ENCODE measurements at regions not wholly inside any gene's neighbourhood (a gene's known extent, or its start where the extent isn't known, plus 50 kb on each side); places are given as distances from the start of the nearest gene placed in this dataset.

GRCh38 chr13:40002016-40002415 is 346.6 kb downstream of the COG6 start:
- no peak overlapping the region for H3K4me3 ChIP-seq (ENCODE audit: low read depth, low read length, poor library complexity, severe bottlenecking)
- no peak for TF ChIP-seq EZH2 (IDR thresholded peaks at IDR 0.05; ENCODE audit: borderline replicate concordance, low read length)
- TF ChIP-seq CTCF (IDR thresholded peaks at IDR 0.05; ENCODE audit: low read length): no peak
- no peaks in the 10 kb centered on the region for H4K20me1 ChIP-seq (ENCODE audit: insufficient read depth, low read length)
- H3K9me2 ChIP-seq (ENCODE audit: low read depth, low read length): no peaks in the 10 kb centered on the region
- H3K4me2 ChIP-seq (ENCODE audit: low read length): no peak overlapping the region
- H2AFZ ChIP-seq (ENCODE audit: low read length): no peak overlapping the region
- H3K27me3 ChIP-seq (ENCODE audit: insufficient read depth, low read length): no peaks in the 10 kb centered on the region
- H3K9me3 ChIP-seq (ENCODE audit: low read length): no peaks in the 10 kb centered on the region
- no peaks in the 10 kb centered on the region; the same call in 1 of the 2 replicates for H3K36me3 ChIP-seq (ENCODE audit: insufficient read depth, low read length)
- H3K9ac ChIP-seq (ENCODE audit: low read length): no peak overlapping the region
- no peak overlapping the region for H3K27ac ChIP-seq (ENCODE audit: low read depth, low read length, poor library complexity, severe bottlenecking)
- no peaks in the 10 kb centered on the region for H3F3A ChIP-seq (ENCODE audit: insufficient read depth, low read length)
- no peaks in the 10 kb centered on the region for H3K79me2 ChIP-seq (ENCODE audit: insufficient read depth, low read length)
- H3K4me1 ChIP-seq (ENCODE audit: insufficient read depth, low read length, severe bottlenecking): peaks cover 3% of the 10 kb centered on the region

GRCh38 chr13:40013554-40013953 is 358.1 kb downstream of the COG6 start:
- Histone ChIP-seq H4K20me1 (ENCODE audit: insufficient read depth, low read length) (no peaks in the 10 kb centered on the region), H3F3A (ENCODE audit: insufficient read depth, low read length) (no peaks in the 10 kb centered on the region), H3K79me2 (ENCODE audit: insufficient read depth, low read length) (no peaks in the 10 kb centered on the region), H3K36me3 (ENCODE audit: insufficient read depth, low read length) (no peaks in the 10 kb centered on the region), H3K27ac (ENCODE audit: low read depth, low read length, poor library complexity, severe bottlenecking) (no peak overlapping the region), H3K9me3 (ENCODE audit: low read length) (no peaks in the 10 kb centered on the region), H3K4me3 (ENCODE audit: low read depth, low read length, poor library complexity, severe bottlenecking) (no peak overlapping the region), H3K27me3 (ENCODE audit: insufficient read depth, low read length) (no peaks in the 10 kb centered on the region), H3K4me2 (ENCODE audit: low read length) (no peak overlapping the region), H3K9me2 (ENCODE audit: low read depth, low read length) (no peaks in the 10 kb centered on the region), H3K9ac (ENCODE audit: low read length) (no peak overlapping the region), H2AFZ (ENCODE audit: low read length) (0 out of 2 replicates have a peak overlapping the region, but pooled peaks have one; percentile 42), H3K4me1 (ENCODE audit: insufficient read depth, low read length, severe bottlenecking) (no peaks in the 10 kb centered on the region)
- TF ChIP-seq EZH2 (IDR thresholded peaks at IDR 0.05; ENCODE audit: borderline replicate concordance, low read length) (no peak), CTCF (IDR thresholded peaks at IDR 0.05; ENCODE audit: low read length) (no peak)

GRCh38 chr13:40016953-40017660 is 361.6 kb downstream of the COG6 start:
- Histone ChIP-seq H3K4me1 (ENCODE audit: insufficient read depth, low read length, severe bottlenecking) (no peaks in the 10 kb centered on the region), H2AFZ (ENCODE audit: low read length) (0 out of 2 replicates have a peak overlapping the region, but pooled peaks have one; percentile 20), H3K27me3 (ENCODE audit: insufficient read depth, low read length) (no peaks in the 10 kb centered on the region), H3K9me2 (ENCODE audit: low read depth, low read length) (no peaks in the 10 kb centered on the region), H4K20me1 (ENCODE audit: insufficient read depth, low read length) (no peaks in the 10 kb centered on the region), H3K4me2 (ENCODE audit: low read length) (no peak overlapping the region), H3K9ac (ENCODE audit: low read length) (no peak overlapping the region), H3K79me2 (ENCODE audit: insufficient read depth, low read length) (no peaks in the 10 kb centered on the region), H3F3A (ENCODE audit: insufficient read depth, low read length) (no peaks in the 10 kb centered on the region), H3K36me3 (ENCODE audit: insufficient read depth, low read length) (no peaks in the 10 kb centered on the region), H3K4me3 (ENCODE audit: low read depth, low read length, poor library complexity, severe bottlenecking) (no peak overlapping the region), H3K9me3 (ENCODE audit: low read length) (no peaks in the 10 kb centered on the region), H3K27ac (ENCODE audit: low read depth, low read length, poor library complexity, severe bottlenecking) (no peak overlapping the region)
- TF ChIP-seq CTCF (IDR thresholded peaks at IDR 0.05; ENCODE audit: low read length): no peak
- no peak for TF ChIP-seq EZH2 (IDR thresholded peaks at IDR 0.05; ENCODE audit: borderline replicate concordance, low read length)
